H9 (cell line): ENCODE measurements at regions not wholly inside any gene's neighbourhood (a gene's known extent, or its start where the extent isn't known, plus 50 kb on each side); places are given as distances from the start of the nearest gene placed in this dataset.

Experiments used
- DNase-seq: peaks from one replicate; pipeline ENCODE4 v3.0.0-alpha.2; 2017
- H2AFZ ChIP-seq: one replicate; pipeline ENCODE4 v1.6.1; 2013; ENCODE audit warnings: mild to moderate bottlenecking, low read length, control low read depth, moderate library complexity
- H2AK5ac ChIP-seq: 2 replicates; pipeline ENCODE4 v1.6.1; 2013; ENCODE audit warnings: low read length, control low read depth, mixed read lengths; ENCODE audit not compliant: insufficient read length
- H2BK120ac ChIP-seq: one replicate; pipeline ENCODE4 v1.6.1; 2013; ENCODE audit warnings: low read depth, mild to moderate bottlenecking, low read length, control low read depth, inconsistent platforms; ENCODE audit not compliant: poor library complexity, severe bottlenecking
- H2BK12ac ChIP-seq: 2 replicates; pipeline ENCODE4 v1.6.1; 2013; ENCODE audit warnings: low read length, control low read depth, mixed read lengths, low read depth; ENCODE audit not compliant: insufficient read length
- H2BK15ac ChIP-seq: 2 replicates; pipeline ENCODE4 v1.6.1; 2013; ENCODE audit warnings: low read depth, low read length, control low read depth
- H2BK20ac ChIP-seq: one replicate; pipeline ENCODE4 v1.6.1; 2013; ENCODE audit warnings: low read depth, mild to moderate bottlenecking, low read length, control low read depth, inconsistent platforms; ENCODE audit not compliant: poor library complexity, severe bottlenecking
- H2BK5ac ChIP-seq: 2 replicates; pipeline ENCODE4 v1.6.1; 2013; ENCODE audit warnings: low read length, control low read depth, mixed read lengths; ENCODE audit not compliant: insufficient read length
- H3K14ac ChIP-seq: 2 replicates; pipeline ENCODE4 v1.6.1; 2013; ENCODE audit warnings: low read length, control low read depth; ENCODE audit not compliant: insufficient read depth
- H3K18ac ChIP-seq: 2 replicates; pipeline ENCODE4 v1.6.1; 2013; ENCODE audit warnings: low read depth, mild to moderate bottlenecking, mixed read lengths, low read length, control low read depth; ENCODE audit not compliant: insufficient read length
- H3K23ac ChIP-seq: 2 replicates; pipeline ENCODE4 v1.6.1; 2013; ENCODE audit warnings: low read length, control low read depth, mixed read lengths, low read depth; ENCODE audit not compliant: insufficient read length
- H3K23me2 ChIP-seq: 2 replicates; pipeline ENCODE4 v1.6.1; 2013; ENCODE audit warnings: low read depth, mild to moderate bottlenecking, mixed read lengths, low read length, control low read depth; ENCODE audit not compliant: insufficient read length, poor library complexity, severe bottlenecking
- H3K27ac ChIP-seq: 2 replicates; pipeline ENCODE4 v1.5.1; 2013; ENCODE audit warnings: low read length, control low read depth, mixed read lengths, low read depth; ENCODE audit not compliant: insufficient read length
- H3K27me3 ChIP-seq: 2 replicates; pipeline ENCODE4 v1.6.1; 2013; ENCODE audit warnings: low read length, control low read depth, inconsistent platforms; ENCODE audit not compliant: insufficient read depth
- H3K4ac ChIP-seq: 2 replicates; pipeline ENCODE4 v1.6.1; 2013; ENCODE audit warnings: low read depth, mild to moderate bottlenecking, control low read depth, inconsistent platforms, low read length, moderate library complexity
- H3K4me1 ChIP-seq: 2 replicates; pipeline ENCODE4 v1.6.1; 2013; ENCODE audit warnings: low read length, control low read depth, inconsistent platforms; ENCODE audit not compliant: insufficient read depth
- H3K4me2 ChIP-seq: 2 replicates; pipeline ENCODE4 v1.6.1; 2013; ENCODE audit warnings: low read length, control low read depth, mixed read lengths; ENCODE audit not compliant: insufficient read length, insufficient read depth
- H3K56ac ChIP-seq: 2 replicates; pipeline ENCODE4 v1.6.1; 2013; ENCODE audit warnings: low read depth, mild to moderate bottlenecking, mixed read lengths, low read length, control low read depth; ENCODE audit not compliant: insufficient read length
- H3K79me1 ChIP-seq: 2 replicates; pipeline ENCODE4 v1.6.1; 2013; ENCODE audit warnings: low read depth, mild to moderate bottlenecking, moderate library complexity, low read length, control low read depth, inconsistent platforms; ENCODE audit not compliant: insufficient read depth, poor library complexity, severe bottlenecking
- H3K79me2 ChIP-seq: 2 replicates; pipeline ENCODE4 v1.6.1; 2013; ENCODE audit warnings: low read length, control low read depth, inconsistent platforms; ENCODE audit not compliant: insufficient read depth
- H3K9ac ChIP-seq: 2 replicates; pipeline ENCODE4 v1.6.1; 2013; ENCODE audit warnings: low read length, control low read depth, mixed read lengths; ENCODE audit not compliant: insufficient read length; ENCODE audit errors: extremely low read depth
- H3K9me3 ChIP-seq: one replicate; pipeline ENCODE4 v1.6.1; 2013; ENCODE audit warnings: low read depth, low read length, inconsistent platforms; ENCODE audit not compliant: control insufficient read depth
- H3T11ph ChIP-seq: one replicate; pipeline ENCODE4 v1.6.1; 2013; ENCODE audit warnings: mild to moderate bottlenecking, low read length, control low read depth, inconsistent platforms
- H4K20me1 ChIP-seq: one replicate; pipeline ENCODE4 v1.6.1; 2013; ENCODE audit not compliant: control insufficient read depth, insufficient read length, insufficient read depth
- H4K5ac ChIP-seq: 2 replicates; pipeline ENCODE4 v1.6.1; 2013; ENCODE audit warnings: low read depth, mild to moderate bottlenecking, mixed read lengths, low read length, control low read depth; ENCODE audit not compliant: insufficient read length
- H4K8ac ChIP-seq: replicated peaks from 2 replicates; pipeline ENCODE4 v1.6.1; 2013; ENCODE audit warnings: low read length, control low read depth, mixed read lengths, low read depth; ENCODE audit not compliant: insufficient read length
- H4K91ac ChIP-seq: 2 replicates; pipeline ENCODE4 v1.6.1; 2013; ENCODE audit warnings: low read depth, mild to moderate bottlenecking, moderate library complexity, mixed read lengths, low read length, control low read depth; ENCODE audit not compliant: insufficient read length
- H3K27ac Mint-ChIP-seq, 3 experiments: 2 replicates in 2 of 3; 3 replicates in 1 of 3; pipeline ENCODE4 v1.8.0; 2020 to 2021; ENCODE audit warnings: mixed read lengths in 3 of 3, mild to moderate bottlenecking in 1 of 3, moderate library complexity in 1 of 3
- H3K27me3 Mint-ChIP-seq: 2 replicates; pipeline ENCODE4 v1.8.0; 2021; ENCODE audit warnings: low read depth, mild to moderate bottlenecking, moderate library complexity, mixed read lengths
- H3K36me3 Mint-ChIP-seq, 3 experiments: 2 replicates in 2 of 3; 3 replicates in 1 of 3; pipeline ENCODE4 v1.8.0; 2020 to 2021; ENCODE audit warnings: low read depth in 3 of 3, mixed read lengths in 3 of 3; ENCODE audit not compliant: insufficient read depth in 1 of 3
- H3K4me1 Mint-ChIP-seq, 2 experiments: 2 replicates each; pipeline ENCODE4 v1.8.0; 2020; ENCODE audit warnings: mixed read lengths in 2 of 2
- H3K4me3 Mint-ChIP-seq, 2 experiments: 2 replicates in 1 of 2; 3 replicates in 1 of 2; pipeline ENCODE4 v1.8.0; 2020 to 2021; ENCODE audit warnings: mild to moderate bottlenecking in 2 of 2, mixed read lengths in 2 of 2, moderate library complexity in 1 of 2
- H3K9me3 Mint-ChIP-seq, 2 experiments: 2 replicates in 1 of 2; 3 replicates in 1 of 2; pipeline ENCODE4 v1.8.0; 2020; ENCODE audit warnings: mild to moderate bottlenecking in 2 of 2, mixed read lengths in 2 of 2, moderate library complexity in 1 of 2
- WGBS: extraction: QIAGEN DNeasy Blood & Tissue Kit; methylation state at CpG from one replicate; pipeline ENCODE4 v1.1.7; 2013; ENCODE audit warnings: missing lambda C conversion rate, low lambda C conversion rate, mixed read lengths; ENCODE audit not compliant: insufficient read length; ENCODE audit errors: extremely low coverage; 5-methylcytosine and 5-hydroxymethylcytosine counted together
- TF ChIP-seq, protein P1 (sequence below): fragments of 200-600 bp; sonication (generic); conservative IDR thresholded peaks from 3 replicates; pipeline ENCODE4 v1.8.0; 2021; ENCODE audit warnings: antibody characterized with exemption, mild to moderate bottlenecking

DNA sequence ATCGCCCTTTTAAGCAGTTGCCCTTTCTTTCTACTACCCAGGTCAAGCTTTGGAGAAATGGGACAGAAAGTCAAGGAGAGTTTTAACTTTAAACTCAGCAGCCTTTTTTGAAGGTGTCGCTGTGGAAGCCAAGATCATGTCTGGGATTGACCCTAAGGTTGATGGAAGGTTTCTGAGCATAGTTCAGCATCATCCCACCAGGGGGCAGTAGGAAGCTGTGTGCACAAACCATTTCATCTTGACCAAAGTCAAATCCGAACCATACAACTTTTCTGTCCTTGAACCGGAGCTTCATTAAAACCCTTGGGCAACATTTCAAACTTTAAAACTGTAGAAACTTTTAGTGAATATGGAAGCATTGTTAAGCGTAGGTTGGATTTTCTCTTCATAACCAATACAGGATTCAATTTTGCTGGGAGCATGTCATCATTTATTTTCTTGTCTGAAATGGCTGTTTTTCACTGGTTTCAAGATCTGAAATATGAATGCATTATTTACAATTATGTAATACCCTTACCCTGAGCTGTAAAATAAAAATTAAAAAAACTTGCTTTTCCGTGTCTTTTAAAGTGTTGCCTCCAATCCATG is 214.4 kb upstream of the KIAA1217 start:
- no peaks in the 10 kb centered on the region for H3K36me3 Mint-ChIP-seq
- no peak overlapping the region for H3K27ac Mint-ChIP-seq
- no peak overlapping the region for H2BK15ac ChIP-seq

More for the DNA sequence above, 214.4 kb upstream of the KIAA1217 start:
- no peak overlapping the region for H3K18ac ChIP-seq
- no peaks in the 10 kb centered on the region for H3K23me2 ChIP-seq
- H4K91ac ChIP-seq, result no peak overlapping the region
- H3K27ac ChIP-seq, result no peak overlapping the region
- Mint-ChIP-seq H3K27me3 (no peaks in the 10 kb centered on the region), H3K9me3 (no peaks in the 10 kb centered on the region), H3K4me1 (peaks cover 1 to 5% of the 10 kb centered on the region in 2 experiments; a peak in 2 of 4 replicates), H3K4me3 (no peak overlapping the region)
- no CpG with 5 or more reads among the region's 6 CpGs for WGBS
- no peak overlapping the region for H2BK12ac ChIP-seq
- no peak overlapping the region for H4K5ac ChIP-seq
- H2BK20ac ChIP-seq, result no peak overlapping the region
- H3K23ac ChIP-seq, result no peak overlapping the region
- DNase-seq, result peak; percentile 62
- H4K20me1 ChIP-seq, result no peaks in the 10 kb centered on the region
- H2AK5ac ChIP-seq, result no peak overlapping the region
- H3K9me3 ChIP-seq, result no peaks in the 10 kb centered on the region
- H2BK5ac ChIP-seq, result no peak overlapping the region
- no peaks in the 10 kb centered on the region for H3K79me2 ChIP-seq
- H3K79me1 ChIP-seq, result no peaks in the 10 kb centered on the region
- H3K4ac ChIP-seq, result no peak overlapping the region
- no peak overlapping the region for H3K56ac ChIP-seq
- no peak overlapping the region for H4K8ac ChIP-seq
- no peak overlapping the region for H3T11ph ChIP-seq
- no peak overlapping the region for H3K14ac ChIP-seq
- H3K27me3 ChIP-seq, result no peaks in the 10 kb centered on the region
- H2AFZ ChIP-seq, result no peak overlapping the region
- no peak overlapping the region for H3K9ac ChIP-seq
- TF ChIP-seq, protein P1, sequence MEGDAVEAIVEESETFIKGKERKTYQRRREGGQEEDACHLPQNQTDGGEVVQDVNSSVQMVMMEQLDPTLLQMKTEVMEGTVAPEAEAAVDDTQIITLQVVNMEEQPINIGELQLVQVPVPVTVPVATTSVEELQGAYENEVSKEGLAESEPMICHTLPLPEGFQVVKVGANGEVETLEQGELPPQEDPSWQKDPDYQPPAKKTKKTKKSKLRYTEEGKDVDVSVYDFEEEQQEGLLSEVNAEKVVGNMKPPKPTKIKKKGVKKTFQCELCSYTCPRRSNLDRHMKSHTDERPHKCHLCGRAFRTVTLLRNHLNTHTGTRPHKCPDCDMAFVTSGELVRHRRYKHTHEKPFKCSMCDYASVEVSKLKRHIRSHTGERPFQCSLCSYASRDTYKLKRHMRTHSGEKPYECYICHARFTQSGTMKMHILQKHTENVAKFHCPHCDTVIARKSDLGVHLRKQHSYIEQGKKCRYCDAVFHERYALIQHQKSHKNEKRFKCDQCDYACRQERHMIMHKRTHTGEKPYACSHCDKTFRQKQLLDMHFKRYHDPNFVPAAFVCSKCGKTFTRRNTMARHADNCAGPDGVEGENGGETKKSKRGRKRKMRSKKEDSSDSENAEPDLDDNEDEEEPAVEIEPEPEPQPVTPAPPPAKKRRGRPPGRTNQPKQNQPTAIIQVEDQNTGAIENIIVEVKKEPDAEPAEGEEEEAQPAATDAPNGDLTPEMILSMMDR, result peak; percentile 89
- no peak overlapping the region for H2BK120ac ChIP-seq
- no peak overlapping the region for H3K4me2 ChIP-seq
- H3K4me1 ChIP-seq, result no peaks in the 10 kb centered on the region
